PC-3 (cell line): ENCODE measurements at regions not wholly inside any gene's neighbourhood (a gene's known extent, or its start where the extent isn't known, plus 50 kb on each side); places are given as distances from the start of the nearest gene placed in this dataset.

Experiments
- ATAC-seq: fragments of 200-7000 bp; cut with Tn5 transposase; 2 replicates; pipeline ENCODE4 v1.9.1; 2020; ENCODE audit warnings: mild to moderate bottlenecking, moderate library complexity
- BruUV-seq: library from RNA; stranded (reverse); fragments of 400-500 nt; replicated peaks from 2 replicates; lab custom pipeline; 2021; lab: Mats Ljungman, UMichigan
- CTCF ChIA-PET: fragments of 300-600 bp; sonication (Branson Sonifier 250); formaldehyde crosslinking; loops from one replicate; lab custom pipeline; 2022; ENCODE audit warnings: antibody characterized with exemption; lab: Charles Lee
- POLR2A ChIA-PET: fragments of 300-600 bp; sonication (Branson Sonifier 250); formaldehyde crosslinking; loops from one replicate; lab custom pipeline; 2022; ENCODE audit warnings: antibody characterized with exemption; ENCODE audit not compliant: unreplicated experiment; lab: Charles Lee
- DNase-seq: peaks from one replicate; pipeline ENCODE4 v3.0.0-alpha.2; 2015
- H2AFZ ChIP-seq: fragments of 300-600 bp; sonication (generic); 2 replicates; pipeline ENCODE4 v1.6.0; 2016; ENCODE audit warnings: antibody characterized with exemption, low read length
- H3F3A ChIP-seq: fragments of 300-600 bp; sonication (generic); one replicate; pipeline ENCODE4 v1.6.0; 2017; ENCODE audit warnings: antibody characterized with exemption, low read length, control low read depth, mild to moderate bottlenecking; ENCODE audit not compliant: unreplicated experiment
- H3K27ac ChIP-seq: fragments of 300-600 bp; sonication (generic); 2 replicates; pipeline ENCODE4 v1.5.1; 2016; ENCODE audit warnings: mild to moderate bottlenecking, low read length
- H3K27me3 ChIP-seq: fragments of 300-600 bp; sonication (generic); 2 replicates; pipeline ENCODE4 v1.6.1; 2016; ENCODE audit warnings: low read length, mixed read lengths
- H3K36me3 ChIP-seq: fragments of 300-600 bp; sonication (generic); 2 replicates; pipeline ENCODE4 v1.6.1; 2016; ENCODE audit warnings: low read depth, mixed run types, low read length, mixed read lengths
- H3K4me1 ChIP-seq: fragments of 300-600 bp; sonication (generic); 2 replicates; pipeline ENCODE4 v1.5.1; 2016; ENCODE audit warnings: low read length; ENCODE audit not compliant: insufficient read depth
- H3K4me2 ChIP-seq: fragments of 300-600 bp; sonication (generic); 2 replicates; pipeline ENCODE4 v1.6.0; 2016; ENCODE audit warnings: low read length
- H3K4me3 ChIP-seq: fragments of 300-600 bp; sonication (generic); 2 replicates; pipeline ENCODE4 v1.5.1; 2016; ENCODE audit warnings: mild to moderate bottlenecking, low read length, mixed read lengths
- H3K79me2 ChIP-seq: fragments of 300-600 bp; sonication (generic); 2 replicates; pipeline ENCODE4 v1.6.1; 2017; ENCODE audit warnings: low read length, mixed read lengths
- H3K9ac ChIP-seq: fragments of 300-600 bp; sonication (generic); 2 replicates; pipeline ENCODE4 v1.6.0; 2016; ENCODE audit warnings: mild to moderate bottlenecking, low read length
- H3K9me2 ChIP-seq: fragments of 300-600 bp; sonication (generic); replicated peaks from 2 replicates; pipeline ENCODE4 v1.6.1; 2016; ENCODE audit warnings: mixed run types, low read length, mixed read lengths
- H3K9me3 ChIP-seq: fragments of 300-600 bp; sonication (generic); 2 replicates; pipeline ENCODE4 v1.6.1; 2016; ENCODE audit warnings: low read length, mixed read lengths
- H4K20me1 ChIP-seq: fragments of 300-600 bp; sonication (generic); 2 replicates; pipeline ENCODE4 v1.6.1; 2016; ENCODE audit warnings: low read length, mixed read lengths
- EZH2 ChIP-seq: fragments of 300-600 bp; sonication (generic); IDR thresholded peaks from one replicate; pipeline ENCODE4 v1.6.1; 2017; ENCODE audit warnings: antibody characterized with exemption, mild to moderate bottlenecking, low read length; ENCODE audit not compliant: unreplicated experiment
- EZH2phosphoT487 ChIP-seq: fragments of 300-600 bp; sonication (generic); IDR thresholded peaks from 2 replicates; pipeline ENCODE4 v1.6.1; 2018; ENCODE audit warnings: mild to moderate bottlenecking, antibody characterized with exemption, low read length, borderline replicate concordance
- intact Hi-C: fragments of 100-400 bp; cut with micrococcal nuclease; formaldehyde crosslinking; loops from 2 replicates; pipeline ENCODE4 v1.9.0; 2023
- TF ChIP-seq, protein P1 (sequence below): fragments of 300-600 bp; sonication (generic); conservative IDR thresholded peaks from 2 replicates; pipeline ENCODE4 v1.5.1; 2017; ENCODE audit warnings: antibody characterized with exemption, low read depth, mild to moderate bottlenecking, low read length

DNA sequence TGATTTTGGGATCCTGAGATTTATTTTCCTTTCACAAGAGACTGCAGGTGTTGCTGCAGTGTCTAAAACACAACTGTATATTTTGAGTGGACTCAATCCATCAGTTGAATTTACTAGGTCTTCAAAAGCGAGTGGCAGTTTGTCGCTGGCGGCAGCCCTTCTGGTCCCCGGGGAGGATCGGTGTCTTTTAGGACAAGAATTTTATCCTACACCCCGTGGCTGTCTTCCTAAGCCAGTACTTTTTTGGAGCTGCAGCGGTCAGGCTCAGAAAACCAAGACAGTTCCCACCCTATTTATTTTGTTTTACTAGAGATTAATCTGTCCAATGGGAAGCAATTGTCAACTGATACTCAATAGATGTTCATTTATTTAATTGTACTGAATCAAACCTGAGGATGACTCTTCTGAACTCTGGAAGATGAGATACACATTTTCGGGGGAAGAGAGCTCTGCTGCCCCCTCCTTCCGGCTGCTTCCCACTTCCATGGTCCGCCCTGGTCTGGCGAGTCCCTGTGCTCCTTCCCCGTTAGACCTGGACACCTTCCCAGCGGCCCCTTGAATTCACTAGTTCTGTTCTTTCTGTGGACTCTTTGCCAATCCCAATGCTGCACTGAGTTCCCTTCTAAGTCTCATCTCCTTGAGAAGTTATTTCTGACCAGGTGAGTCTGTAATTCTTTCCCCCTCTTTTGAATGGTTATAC, 90.6 kb downstream of the ERMARD start:
- Histone ChIP-seq H3K9ac (no peak overlapping the region), H3K27ac (no peak overlapping the region), H3K4me1 (no peaks in the 10 kb centered on the region), H3F3A (no peaks in the 10 kb centered on the region), H3K4me2 (no peak overlapping the region), H3K36me3 (no peaks in the 10 kb centered on the region), H3K79me2 (no peaks in the 10 kb centered on the region), H4K20me1 (no peaks in the 10 kb centered on the region), H3K4me3 (no peak overlapping the region), H3K9me3 (no peaks in the 10 kb centered on the region), H3K27me3 (peaks cover 36% of the 10 kb centered on the region), H3K9me2 (no peaks in the 10 kb centered on the region), H2AFZ (no peak overlapping the region)
- DNase-seq (no peak), ATAC-seq (no peak)
- intact Hi-C loops: no loop called here
- ChIA-PET CTCF (interaction anchor here (0.6 kb wide), 1 partner anchor 38 kb away, joined by 3 read pairs; no protein-coding TSS in a partner anchor), POLR2A (no interaction called here)
- no TSS peak for BruUV-seq
- no peak for TF ChIP-seq EZH2phosphoT487
- TF ChIP-seq, protein P1, sequence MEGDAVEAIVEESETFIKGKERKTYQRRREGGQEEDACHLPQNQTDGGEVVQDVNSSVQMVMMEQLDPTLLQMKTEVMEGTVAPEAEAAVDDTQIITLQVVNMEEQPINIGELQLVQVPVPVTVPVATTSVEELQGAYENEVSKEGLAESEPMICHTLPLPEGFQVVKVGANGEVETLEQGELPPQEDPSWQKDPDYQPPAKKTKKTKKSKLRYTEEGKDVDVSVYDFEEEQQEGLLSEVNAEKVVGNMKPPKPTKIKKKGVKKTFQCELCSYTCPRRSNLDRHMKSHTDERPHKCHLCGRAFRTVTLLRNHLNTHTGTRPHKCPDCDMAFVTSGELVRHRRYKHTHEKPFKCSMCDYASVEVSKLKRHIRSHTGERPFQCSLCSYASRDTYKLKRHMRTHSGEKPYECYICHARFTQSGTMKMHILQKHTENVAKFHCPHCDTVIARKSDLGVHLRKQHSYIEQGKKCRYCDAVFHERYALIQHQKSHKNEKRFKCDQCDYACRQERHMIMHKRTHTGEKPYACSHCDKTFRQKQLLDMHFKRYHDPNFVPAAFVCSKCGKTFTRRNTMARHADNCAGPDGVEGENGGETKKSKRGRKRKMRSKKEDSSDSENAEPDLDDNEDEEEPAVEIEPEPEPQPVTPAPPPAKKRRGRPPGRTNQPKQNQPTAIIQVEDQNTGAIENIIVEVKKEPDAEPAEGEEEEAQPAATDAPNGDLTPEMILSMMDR: no peak
- no peak for TF ChIP-seq EZH2

DNA sequence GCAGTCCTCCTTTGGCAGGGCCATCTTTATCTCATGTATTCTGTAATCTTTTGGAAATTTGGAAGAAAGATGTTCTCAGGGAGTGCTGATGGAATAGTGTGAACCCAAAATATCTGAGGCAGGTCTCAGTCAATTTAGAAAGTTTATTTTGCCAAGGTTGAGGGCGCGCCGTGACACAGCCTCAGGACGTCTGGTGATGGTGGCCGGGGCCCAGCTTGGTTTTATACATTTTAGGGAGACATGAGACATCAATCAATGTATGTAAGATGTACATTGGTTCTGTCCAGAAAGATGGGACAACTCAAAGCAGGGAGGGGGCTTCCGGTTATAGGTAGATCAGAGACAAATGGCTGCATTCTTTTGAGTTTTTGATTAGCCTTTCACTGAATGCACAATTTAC, 89.8 kb downstream of the ERMARD start:
- no peak overlapping the region for H3K4me3 ChIP-seq
- no peaks in the 10 kb centered on the region for H4K20me1 ChIP-seq
- TF ChIP-seq, protein P1: no peak
- TF ChIP-seq EZH2 (no peak), EZH2phosphoT487 (no peak)
- H3K79me2 ChIP-seq: no peaks in the 10 kb centered on the region
- H3K9me3 ChIP-seq: no peaks in the 10 kb centered on the region
- H3K9me2 ChIP-seq: no peaks in the 10 kb centered on the region
- no TSS peak for BruUV-seq
- no peak for DNase-seq
- ChIA-PET POLR2A (no interaction called here), CTCF (interaction anchor here (0.6 kb wide), 1 partner anchor 38 kb away, joined by 3 read pairs; no protein-coding TSS in a partner anchor)
- no peaks in the 10 kb centered on the region for H3F3A ChIP-seq
- no peak overlapping the region for H3K27ac ChIP-seq
- no peak for ATAC-seq
- intact Hi-C loops: no loop called here
- H2AFZ ChIP-seq: no peak overlapping the region
- no peak overlapping the region for H3K9ac ChIP-seq
- no peaks in the 10 kb centered on the region for H3K36me3 ChIP-seq
- no peak overlapping the region for H3K4me2 ChIP-seq
- peaks cover 39% of the 10 kb centered on the region for H3K27me3 ChIP-seq
- H3K4me1 ChIP-seq: no peaks in the 10 kb centered on the region
